HG02763 (cell line): ENCODE measurements at regions not wholly inside any gene's neighbourhood (a gene's known extent, or its start where the extent isn't known, plus 50 kb on each side); places are given as distances from the start of the nearest gene placed in this dataset.

Source experiments
- ATAC-seq: cut with Tn5 transposase; IDR thresholded peaks from one replicate; pipeline ENCODE4 v1.9.1; 2021; ENCODE audit warnings: mild to moderate bottlenecking, moderate library complexity; ENCODE audit not compliant: unreplicated experiment

GRCh38 chr17:72060084-72060483 is 60.7 kb upstream of the SOX9 start:
- ATAC-seq: no peak

DNA sequence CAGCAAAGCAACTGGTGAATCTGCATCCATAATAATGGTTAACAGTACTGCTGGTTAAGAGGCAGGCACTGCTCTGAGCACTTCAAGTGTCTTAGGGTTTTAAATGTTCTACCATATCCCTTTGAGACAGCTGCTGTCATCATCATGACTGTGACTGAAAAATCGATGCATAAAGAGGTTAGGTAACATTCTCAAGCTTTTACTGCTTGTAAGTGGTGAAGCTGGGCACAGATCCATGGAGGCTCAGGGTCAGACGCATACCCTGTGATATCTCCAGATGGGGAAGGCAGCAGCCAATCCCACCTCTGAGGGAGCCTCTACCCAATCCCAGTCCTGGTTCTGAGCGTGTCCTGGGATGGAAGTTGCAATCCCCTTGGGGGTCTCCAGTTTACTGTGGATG is 57.6 kb upstream of the SOX9 start:
- ATAC-seq: no peak

DNA sequence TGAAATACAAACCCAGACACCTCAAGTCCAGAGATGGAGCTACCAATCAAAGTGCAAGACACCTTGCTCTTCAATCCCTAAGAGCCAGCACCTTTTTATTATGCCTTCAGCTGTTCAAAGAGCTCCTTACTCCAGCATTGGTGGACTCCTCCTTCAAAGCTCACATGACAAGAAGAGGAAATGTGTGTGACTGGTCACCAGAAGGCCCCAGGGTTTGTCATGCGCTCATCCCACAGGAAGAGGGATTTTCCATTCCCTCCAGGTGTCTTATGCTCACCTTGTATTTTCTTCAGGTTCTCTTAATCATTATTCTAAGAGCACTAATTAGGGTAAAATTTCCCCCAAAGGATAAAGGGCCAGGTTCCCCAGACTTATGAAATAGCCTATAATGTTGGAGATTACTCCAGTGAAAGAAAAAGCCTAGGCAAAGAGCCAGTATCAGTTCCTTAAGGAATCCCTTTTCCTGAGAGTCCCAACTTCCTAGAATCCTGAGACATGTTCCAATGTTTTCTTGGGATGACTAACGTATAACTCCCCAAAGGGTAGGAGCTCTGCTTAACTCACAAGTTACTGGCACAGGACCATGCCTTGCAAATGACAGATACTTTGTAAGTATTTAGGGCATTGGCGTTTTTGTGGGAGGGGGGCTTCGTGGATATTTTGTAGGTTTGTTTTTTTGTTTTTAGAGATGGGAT is 56.9 kb upstream of the SOX9 start:
- ATAC-seq: no peak

DNA sequence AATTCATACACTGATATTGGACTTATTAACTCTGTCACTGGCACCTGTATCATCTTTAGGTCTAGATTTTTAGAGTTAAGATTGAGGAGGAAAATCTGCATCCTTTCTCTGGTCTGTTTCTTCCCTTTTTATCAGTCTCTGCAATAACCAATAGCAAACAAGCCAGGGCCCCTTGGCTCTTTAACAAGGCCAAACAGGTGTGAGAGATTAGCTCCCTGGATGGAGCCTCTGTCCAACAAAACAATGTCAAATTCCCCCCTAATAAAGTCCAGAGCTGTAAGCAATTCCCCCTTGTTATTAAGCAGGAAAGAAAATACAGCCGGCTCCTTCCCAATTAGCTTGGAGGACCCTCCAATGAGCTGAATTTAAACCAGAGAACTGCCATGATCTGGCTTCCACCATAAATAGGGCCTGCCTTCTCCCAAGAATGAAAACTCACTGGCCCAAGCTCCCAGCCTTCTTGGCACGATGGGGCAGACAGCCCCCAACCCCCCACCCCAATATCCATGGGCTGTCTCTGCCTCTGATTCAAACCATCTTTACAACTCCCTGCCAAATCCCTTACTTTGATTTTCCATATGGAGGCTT is 56.1 kb upstream of the SOX9 start:
- ATAC-seq: no peak

DNA sequence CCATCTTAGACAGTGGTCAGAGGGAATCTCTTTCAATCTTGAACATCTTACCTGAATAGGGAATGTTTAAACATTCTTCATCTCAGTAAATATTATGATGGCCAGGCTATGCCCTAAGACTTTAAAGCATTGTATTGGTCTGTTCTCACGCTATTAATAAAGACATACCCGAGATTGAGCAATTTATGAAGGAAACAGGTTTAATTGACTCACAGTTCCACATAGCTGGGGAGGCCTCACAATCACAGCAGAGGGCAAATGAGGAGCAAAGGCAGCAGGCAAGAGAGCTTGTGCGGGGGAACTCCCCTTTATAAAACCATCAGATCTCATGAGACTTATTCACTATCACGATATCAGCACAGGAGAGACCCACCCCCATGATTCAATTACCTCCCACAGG is 55.3 kb upstream of the SOX9 start:
- ATAC-seq: no peak

- ATAC-seq: no peak
Measured at GRCh38 chr17:72068643-72069042, 52.2 kb upstream of the SOX9 start.

- ATAC-seq: no peak
Measured at GRCh38 chr17:72069586-72070202, 51.1 kb upstream of the SOX9 start.
